Breast epithelium (tissue), 4 donors: ENCODE measurements at regions not wholly inside any gene's neighbourhood (a gene's known extent, or its start where the extent isn't known, plus 50 kb on each side); places are given as distances from the start of the nearest gene placed in this dataset.
"Not testable (repeated sequence)": the region's sequence is repeated elsewhere in the genome, so short reads cannot be mapped to it uniquely, and the experiment has no call there.

Source experiments
- DNase-seq, 2 donors: peaks; one replicate each; pipeline ENCODE4 v3.0.0-alpha.2; 2019; ENCODE audit warnings: low spot score in 2 of 2
- H3K27ac ChIP-seq, 2 donors: fragments of 200-600 bp; sonication (generic) in 1 of 2; one replicate each; pipeline ENCODE4 v1.5.1; 2016 to 2019; ENCODE audit warnings: mild to moderate bottlenecking in 1 of 2
- H3K27me3 ChIP-seq, 2 donors: fragments of 200-600 bp; sonication (generic) in 1 of 2; one replicate each; pipeline versions ENCODE4 v1.5.1 to v1.6.0; 2017 to 2019; ENCODE audit warnings: control low read depth in 1 of 2, mild to moderate bottlenecking in 1 of 2
- H3K36me3 ChIP-seq: fragments of 200-600 bp; one replicate; pipeline ENCODE4 v1.5.1; 2019
- H3K4me1 ChIP-seq, 2 donors: fragments of 200-600 bp; sonication (generic); one replicate each; pipeline ENCODE4 v1.5.1; 2016 to 2019; ENCODE audit warnings: control low read depth in 1 of 2
- H3K4me3 ChIP-seq, 3 donors: fragments of 200-600 bp; sonication (generic); 1 replicate in 2 of 3; 2 replicates in 1 of 3; pipeline ENCODE4 v1.5.1; 2016 to 2019; ENCODE audit warnings: mild to moderate bottlenecking in 3 of 3, moderate library complexity in 2 of 3
- H3K9me3 ChIP-seq, 2 donors: fragments of 200-600 bp; sonication (generic) in 1 of 2; one replicate each; pipeline ENCODE4 v1.5.1; 2016 to 2019; ENCODE audit warnings: control low read depth in 1 of 2
- CTCF ChIP-seq, 3 donors: fragments of 450-650 bp; IDR thresholded peaks; one replicate each; pipeline ENCODE4 v1.5.1; 2016 to 2017; ENCODE audit warnings: antibody characterized with exemption in 3 of 3, mild to moderate bottlenecking in 3 of 3, moderate library complexity in 3 of 3
- POLR2A ChIP-seq: fragments of 450-650 bp; IDR thresholded peaks from one replicate; pipeline ENCODE4 v1.6.1; 2016; ENCODE audit warnings: antibody characterized with exemption, mild to moderate bottlenecking, moderate library complexity
- POLR2AphosphoS5 ChIP-seq, 3 donors: sonication (generic); formaldehyde crosslinking; IDR thresholded peaks; one replicate each; pipeline ENCODE4 v1.6.1; 2017; ENCODE audit warnings: antibody characterized with exemption in 3 of 3
- intact Hi-C: fragments of 100-400 bp; cut with DNase I; formaldehyde crosslinking; loops from one replicate; pipeline ENCODE4 v1.15.1; 2023; ENCODE audit warnings: low total_unique reads

GRCh38 chr2:208999911-209000310 lies 423.9 kb upstream of the MAP2 start:
- TF ChIP-seq CTCF (IDR thresholded peaks at IDR 0.05): no peak
- no peak for TF ChIP-seq POLR2AphosphoS5 (IDR thresholded peaks at IDR 0.05)
- TF ChIP-seq POLR2A: no peak
- Histone ChIP-seq H3K9me3 (peaks cover 0 to 4% of the 10 kb centered on the region in 2 donors), H3K4me1 (no peaks in the 10 kb centered on the region), H3K4me3 (no peak overlapping the region), H3K27me3 (no peaks in the 10 kb centered on the region), H3K36me3 (no peaks in the 10 kb centered on the region), H3K27ac (no peak overlapping the region)
- intact Hi-C loops: no loop called here
- no peak for DNase-seq

- Histone ChIP-seq H3K27me3 (no peaks in the 10 kb centered on the region), H3K36me3 (no peaks in the 10 kb centered on the region), H3K9me3 (peaks cover 5 to 22% of the 10 kb centered on the region in 2 donors), H3K4me3 (no peak overlapping the region), H3K4me1 (no peaks in the 10 kb centered on the region), H3K27ac (no peak overlapping the region)
- TF ChIP-seq CTCF (IDR thresholded peaks at IDR 0.05) (no peak), POLR2AphosphoS5 (IDR thresholded peaks at IDR 0.05) (no peak), POLR2A (no peak)
- intact Hi-C loops: no loop called here
- no peak for DNase-seq
These were observed 421.8 kb upstream of the MAP2 start for GRCh38 chr2:209002054-209002453.

- Histone ChIP-seq H3K4me1 (no peaks in the 10 kb centered on the region), H3K27ac (no peak overlapping the region), H3K4me3 (no peak overlapping the region), H3K36me3 (no peaks in the 10 kb centered on the region), H3K27me3 (no peaks in the 10 kb centered on the region), H3K9me3 (peaks cover 5 to 24% of the 10 kb centered on the region in 2 donors)
- intact Hi-C loops: no loop called here
- TF ChIP-seq CTCF (IDR thresholded peaks at IDR 0.05) (no peak), POLR2A (no peak), POLR2AphosphoS5 (IDR thresholded peaks at IDR 0.05) (no peak)
- DNase-seq: no peak
These were observed 418.5 kb upstream of the MAP2 start for GRCh38 chr2:209005371-209005770.

GRCh38 chr2:209008636-209009287 lies 415.1 kb upstream of the MAP2 start:
- no peak overlapping the region for H3K4me3 ChIP-seq
- H3K36me3 ChIP-seq: no peaks in the 10 kb centered on the region
- TF ChIP-seq POLR2AphosphoS5 (IDR thresholded peaks at IDR 0.05): no peak
- TF ChIP-seq CTCF (IDR thresholded peaks at IDR 0.05): no peak
- no peak for TF ChIP-seq POLR2A
- intact Hi-C loops: no loop called here
- DNase-seq: no peak
- no peaks in the 10 kb centered on the region for H3K27me3 ChIP-seq
- H3K9me3 ChIP-seq: peaks cover 5 to 24% of the 10 kb centered on the region in 2 donors
- H3K27ac ChIP-seq: no peak overlapping the region
- no peaks in the 10 kb centered on the region for H3K4me1 ChIP-seq

GRCh38 chr2:209018633-209019032 lies 405.2 kb upstream of the MAP2 start:
- not testable (repeated sequence) for DNase-seq, H3K4me1 ChIP-seq, H3K9me3 ChIP-seq, H3K4me3 ChIP-seq, H3K27me3 ChIP-seq, H3K27ac ChIP-seq, H3K36me3 ChIP-seq
- intact Hi-C loops: loop anchor here (5.0 kb wide), 1 partner anchor 949 kb away; no protein-coding TSS in a partner anchor

- intact Hi-C loops: no loop called here
- no peak overlapping the region for H3K27ac ChIP-seq
These were observed 394.6 kb upstream of the MAP2 start for GRCh38 chr2:209029249-209029648.

More at GRCh38 chr2:209029249-209029648, 394.6 kb upstream of the MAP2 start:
- no peaks in the 10 kb centered on the region for H3K27me3 ChIP-seq
- H3K9me3 ChIP-seq: no peaks in the 10 kb centered on the region
- no peak for DNase-seq
- H3K4me1 ChIP-seq: no peaks in the 10 kb centered on the region
- H3K36me3 ChIP-seq: no peaks in the 10 kb centered on the region
- H3K4me3 ChIP-seq: no peak overlapping the region
- no peak for TF ChIP-seq CTCF (IDR thresholded peaks at IDR 0.05)
- TF ChIP-seq POLR2A: no peak
